Brain microvascular endothelial cell (primary cell): ENCODE measurements at regions not wholly inside any gene's neighbourhood (a gene's known extent, or its start where the extent isn't known, plus 50 kb on each side); places are given as distances from the start of the nearest gene placed in this dataset.
"Not testable (repeated sequence)": the region's sequence is repeated elsewhere in the genome, so short reads cannot be mapped to it uniquely, and the experiment has no call there.

Experiments used
- DNase-seq: peaks from one replicate; pipeline ENCODE4 v3.0.0-alpha.2; 2020
- H3K27ac ChIP-seq: fragments of 250-450 bp; sonication (Bioruptor Pico); 2 replicates; pipeline ENCODE4 v1.5.1; 2020; ENCODE audit warnings: mild to moderate bottlenecking, moderate library complexity
- H3K27me3 ChIP-seq: fragments of 250-450 bp; sonication (Bioruptor Pico); replicated peaks from 2 replicates; pipeline ENCODE4 v1.5.1; 2020; ENCODE audit warnings: mild to moderate bottlenecking
- H3K36me3 ChIP-seq: fragments of 250-450 bp; sonication (Bioruptor Pico); replicated peaks from 2 replicates; pipeline ENCODE4 v1.5.1; 2020; ENCODE audit warnings: mild to moderate bottlenecking
- H3K4me3 ChIP-seq: 2 replicates; pipeline ENCODE4 v1.5.1; 2011; ENCODE audit warnings: low read depth, mild to moderate bottlenecking, control low read depth, low read length, moderate library complexity
- in situ Hi-C: cut with HindIII; loops from 2 replicates; pipeline ENCODE4 v1.10.0; 2017; ENCODE audit warnings: low sequenced_read_pairs, low pct_ligation_motif_present
- TF ChIP-seq, protein P1 (sequence below): IDR thresholded peaks from 2 replicates; pipeline ENCODE4 v1.5.1; 2011; ENCODE audit warnings: low read depth, mild to moderate bottlenecking, moderate library complexity, low read length, control low read depth, inconsistent platforms; ENCODE audit errors: missing control alignments

DNA sequence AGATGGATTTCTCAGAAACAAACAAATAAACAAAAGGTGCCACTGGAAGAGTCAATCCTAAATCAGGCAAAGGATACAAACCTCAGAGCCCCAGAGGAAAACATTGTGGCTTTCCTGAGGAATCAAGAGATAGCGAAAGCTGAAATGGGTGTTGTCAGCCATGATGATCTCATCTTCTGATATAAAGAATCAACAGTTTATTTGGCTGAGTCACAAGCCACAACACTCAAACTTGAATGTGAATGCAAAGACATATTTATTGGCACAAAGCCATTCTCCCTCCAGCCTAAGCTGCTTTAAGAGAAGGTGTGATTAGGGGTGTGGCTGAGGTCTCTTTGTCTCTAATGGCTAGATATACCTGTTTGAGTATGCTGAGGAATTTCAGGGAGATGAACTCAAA is 73.3 kb upstream of the NREP start:
- in situ Hi-C loops = no loop called here
- peak; percentile 94 for DNase-seq

DNA sequence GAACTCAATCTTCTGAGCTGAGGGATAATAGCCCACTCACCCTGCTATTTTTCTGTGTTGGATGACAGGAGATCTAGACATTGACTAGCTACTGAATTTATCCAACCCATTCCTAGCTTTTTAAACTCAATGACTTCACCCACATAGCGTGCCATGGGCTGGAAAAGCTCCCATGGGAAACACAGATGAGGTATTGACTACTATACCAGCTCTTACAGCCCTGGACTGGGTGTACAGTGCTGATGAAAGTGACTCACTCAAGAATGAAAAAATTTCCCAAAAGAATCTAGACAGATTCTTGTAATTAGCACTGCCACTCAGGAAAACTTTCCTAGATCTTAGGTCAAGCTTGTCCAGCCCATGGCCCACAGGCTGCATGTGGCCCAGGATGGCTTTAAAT is 72.7 kb upstream of the NREP start:
- H3K36me3 ChIP-seq = no peaks in the 10 kb centered on the region
- TF ChIP-seq, protein P1, sequence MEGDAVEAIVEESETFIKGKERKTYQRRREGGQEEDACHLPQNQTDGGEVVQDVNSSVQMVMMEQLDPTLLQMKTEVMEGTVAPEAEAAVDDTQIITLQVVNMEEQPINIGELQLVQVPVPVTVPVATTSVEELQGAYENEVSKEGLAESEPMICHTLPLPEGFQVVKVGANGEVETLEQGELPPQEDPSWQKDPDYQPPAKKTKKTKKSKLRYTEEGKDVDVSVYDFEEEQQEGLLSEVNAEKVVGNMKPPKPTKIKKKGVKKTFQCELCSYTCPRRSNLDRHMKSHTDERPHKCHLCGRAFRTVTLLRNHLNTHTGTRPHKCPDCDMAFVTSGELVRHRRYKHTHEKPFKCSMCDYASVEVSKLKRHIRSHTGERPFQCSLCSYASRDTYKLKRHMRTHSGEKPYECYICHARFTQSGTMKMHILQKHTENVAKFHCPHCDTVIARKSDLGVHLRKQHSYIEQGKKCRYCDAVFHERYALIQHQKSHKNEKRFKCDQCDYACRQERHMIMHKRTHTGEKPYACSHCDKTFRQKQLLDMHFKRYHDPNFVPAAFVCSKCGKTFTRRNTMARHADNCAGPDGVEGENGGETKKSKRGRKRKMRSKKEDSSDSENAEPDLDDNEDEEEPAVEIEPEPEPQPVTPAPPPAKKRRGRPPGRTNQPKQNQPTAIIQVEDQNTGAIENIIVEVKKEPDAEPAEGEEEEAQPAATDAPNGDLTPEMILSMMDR = no peak
- H3K27me3 ChIP-seq = no peaks in the 10 kb centered on the region
- peak; percentile 96 for DNase-seq
- in situ Hi-C loops = no loop called here
- H3K27ac ChIP-seq = peak overlapping the region; percentile 92
- no peak overlapping the region for H3K4me3 ChIP-seq

More for the DNA sequence above, 73.3 kb upstream of the NREP start:
- H3K27me3 ChIP-seq = no peaks in the 10 kb centered on the region
- H3K27ac ChIP-seq = peak overlapping the region; percentile 92
- H3K36me3 ChIP-seq = no peaks in the 10 kb centered on the region
- no peak overlapping the region for H3K4me3 ChIP-seq
- TF ChIP-seq, protein P1 = no peak

DNA sequence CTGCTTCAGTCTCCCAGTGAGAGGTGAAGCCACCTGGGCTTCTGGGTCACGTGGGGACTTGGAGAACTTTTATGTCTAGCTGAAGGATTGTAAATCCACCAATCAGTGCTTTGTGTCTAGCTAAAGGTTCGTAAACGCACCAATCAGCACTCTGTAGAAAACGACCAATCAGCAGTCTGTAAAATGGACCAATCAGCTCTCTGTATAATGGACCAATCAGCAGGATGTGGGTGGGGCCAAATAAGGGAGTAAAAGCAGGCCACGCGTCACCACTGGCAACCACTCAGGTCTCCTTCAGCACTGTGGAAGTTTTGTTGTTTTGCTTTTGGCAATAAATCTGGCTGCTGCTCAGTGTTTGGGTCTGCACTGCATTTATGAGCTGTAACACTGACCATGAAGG is 69.1 kb upstream of the NREP start:
- Histone ChIP-seq H3K27ac (no peak overlapping the region), H3K4me3 (no peak overlapping the region), H3K36me3 (no peaks in the 10 kb centered on the region), H3K27me3 (no peaks in the 10 kb centered on the region)
- in situ Hi-C loops = no loop called here
- no peak for DNase-seq
- TF ChIP-seq, protein P1 = no peak

DNA sequence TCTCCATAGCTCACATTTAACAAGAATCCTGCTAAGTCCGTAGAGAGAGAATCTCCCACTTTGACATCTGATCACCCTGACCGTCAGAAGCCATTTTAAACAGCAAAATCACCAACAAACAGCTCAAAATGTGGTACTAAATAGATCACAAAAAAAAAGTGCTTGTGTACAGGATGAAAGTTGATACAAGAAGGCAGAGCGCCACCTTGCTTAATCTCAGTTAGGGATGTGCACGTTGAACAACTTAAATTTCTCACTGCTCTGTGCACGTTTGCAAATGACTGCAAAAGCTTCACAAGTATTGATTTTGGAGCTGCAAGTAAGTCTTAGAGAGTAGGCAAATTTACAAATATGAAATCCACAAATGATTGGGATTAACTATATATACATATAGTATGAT is 63.1 kb upstream of the NREP start:
- in situ Hi-C loops = no loop called here
- no peaks in the 10 kb centered on the region for H3K36me3 ChIP-seq
- H3K4me3 ChIP-seq = no peak overlapping the region
- H3K27me3 ChIP-seq = no peaks in the 10 kb centered on the region
- TF ChIP-seq, protein P1 = peak; percentile 12
- no peak overlapping the region for H3K27ac ChIP-seq
- no peak for DNase-seq

DNA sequence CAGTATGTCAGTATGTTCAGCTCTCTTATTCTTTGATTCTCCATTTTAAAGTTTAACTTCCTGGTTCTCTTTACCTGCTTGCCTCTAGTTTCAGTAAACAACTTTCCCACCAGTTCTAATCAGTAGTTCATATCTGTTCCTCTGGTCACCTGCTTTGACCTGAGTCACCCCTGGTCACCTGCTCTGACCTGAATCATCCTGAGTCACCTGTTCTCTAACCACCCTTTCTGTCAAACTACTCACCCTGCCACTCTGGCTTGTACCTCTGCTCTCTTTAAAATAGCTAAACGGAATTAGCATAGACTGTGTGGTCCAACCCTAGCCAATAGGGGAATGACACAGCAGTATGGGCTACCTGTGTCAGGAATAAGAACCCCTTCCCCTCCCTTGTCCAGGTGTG is 62.0 kb upstream of the NREP start:
- in situ Hi-C loops, H3K4me3 ChIP-seq, H3K27ac ChIP-seq, H3K27me3 ChIP-seq, DNase-seq, H3K36me3 ChIP-seq: not testable (repeated sequence)

DNA sequence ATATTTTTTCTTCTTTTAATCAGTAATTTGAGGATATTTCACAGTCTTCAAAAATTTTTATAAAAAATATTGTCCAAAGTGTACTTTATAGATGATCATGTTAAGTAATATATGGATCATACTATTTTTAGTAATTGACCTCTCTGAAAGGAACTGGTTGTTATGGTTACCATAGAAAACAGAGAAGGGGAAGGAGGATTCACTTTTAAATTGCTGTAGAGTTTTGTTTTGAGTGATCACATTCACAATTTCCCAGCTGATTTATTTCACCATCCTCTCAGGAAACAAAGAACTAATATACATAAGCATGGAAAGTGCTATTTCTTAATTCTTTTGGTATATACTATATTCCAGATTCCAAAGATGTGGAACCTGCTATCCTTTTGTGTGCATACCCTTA is 56.5 kb upstream of the NREP start:
- no peak for DNase-seq
- Histone ChIP-seq H3K27me3 (no peaks in the 10 kb centered on the region), H3K36me3 (no peaks in the 10 kb centered on the region), H3K4me3 (no peak overlapping the region), H3K27ac (no peak overlapping the region)
- in situ Hi-C loops = no loop called here
- TF ChIP-seq, protein P1 = no peak
